ENCODE measurements at regions not wholly inside any gene's neighbourhood (a gene's known extent, or its start where the extent isn't known, plus 50 kb on each side); places are given as distances from the start of the nearest gene placed in this dataset.
A peak's percentile ranks its signal among the peaks of the same experiment; 100 is the strongest.
"Not testable (repeated sequence)": the region's sequence is repeated elsewhere in the genome, so short reads cannot be mapped to it uniquely, and the experiment has no call there.

GRCh38 chr7:91455411-91455810 lies 191.2 kb downstream of the FZD1 start:
- H3K27ac ChIP-seq (ENCODE audit: low read depth, low read length) = no peak overlapping the region
- no peak overlapping the region for H2AFZ ChIP-seq (ENCODE audit: low read length, unreplicated experiment)
- no peaks in the 10 kb centered on the region for H3K27me3 ChIP-seq (ENCODE audit: insufficient read depth, low read length)
- H3K4me1 ChIP-seq (ENCODE audit: control insufficient read depth, insufficient read depth, low read length, unreplicated experiment) = no peaks in the 10 kb centered on the region
- H3K4me3 ChIP-seq (ENCODE audit: low read depth, low read length) = no peak overlapping the region
- H3K36me3 ChIP-seq (ENCODE audit: insufficient read depth, low read length) = no peaks in the 10 kb centered on the region
- H3K79me2 ChIP-seq (ENCODE audit: control insufficient read depth, insufficient read depth, low read length, unreplicated experiment) = no peaks in the 10 kb centered on the region

- Histone ChIP-seq H3K27ac (ENCODE audit: low read depth, low read length) (no peak overlapping the region), H3K36me3 (ENCODE audit: insufficient read depth, low read length) (no peaks in the 10 kb centered on the region), H3K27me3 (ENCODE audit: insufficient read depth, low read length) (no peaks in the 10 kb centered on the region), H2AFZ (ENCODE audit: low read length, unreplicated experiment) (no peak overlapping the region), H3K4me1 (ENCODE audit: control insufficient read depth, insufficient read depth, low read length, unreplicated experiment) (no peaks in the 10 kb centered on the region), H3K79me2 (ENCODE audit: control insufficient read depth, insufficient read depth, low read length, unreplicated experiment) (no peaks in the 10 kb centered on the region), H3K4me3 (ENCODE audit: low read depth, low read length) (no peak overlapping the region)
These were observed 193.0 kb downstream of the FZD1 start for GRCh38 chr7:91457208-91457607.

DNA sequence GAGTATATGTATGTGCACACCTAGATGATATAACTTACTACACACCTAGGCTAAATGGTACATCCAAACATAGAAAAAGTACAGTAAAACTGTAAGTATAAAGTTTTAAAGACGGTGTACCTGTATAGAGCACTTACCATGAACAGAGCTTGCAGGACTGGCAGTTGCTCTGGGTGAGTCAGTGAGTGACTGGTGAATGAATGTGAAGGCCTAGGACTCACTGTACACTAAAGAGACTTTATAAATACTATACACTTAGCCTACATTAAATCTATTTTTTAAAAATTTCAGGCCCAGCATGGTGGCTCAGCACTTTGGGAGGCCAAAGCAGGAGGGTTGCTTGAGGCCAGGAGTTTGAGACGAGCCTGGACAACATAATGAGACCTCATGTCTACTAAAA lies 195.3 kb downstream of the FZD1 start:
- H3K4me1 ChIP-seq (ENCODE audit: control insufficient read depth, insufficient read depth, low read length, unreplicated experiment) = no peaks in the 10 kb centered on the region
- no peaks in the 10 kb centered on the region for H3K36me3 ChIP-seq (ENCODE audit: insufficient read depth, low read length)
- H2AFZ ChIP-seq (ENCODE audit: low read length, unreplicated experiment) = no peak overlapping the region
- H3K27ac ChIP-seq (ENCODE audit: low read depth, low read length) = no peak overlapping the region
- H3K4me3 ChIP-seq (ENCODE audit: low read depth, low read length) = no peak overlapping the region
- no peaks in the 10 kb centered on the region for H3K79me2 ChIP-seq (ENCODE audit: control insufficient read depth, insufficient read depth, low read length, unreplicated experiment)
- no peaks in the 10 kb centered on the region for H3K27me3 ChIP-seq (ENCODE audit: insufficient read depth, low read length)

GRCh38 chr7:91462316-91462715 lies 198.1 kb downstream of the FZD1 start:
- H3K27me3 ChIP-seq (ENCODE audit: insufficient read depth, low read length) = no peaks in the 10 kb centered on the region
- no peak overlapping the region for H2AFZ ChIP-seq (ENCODE audit: low read length, unreplicated experiment)
- H3K4me1 ChIP-seq (ENCODE audit: control insufficient read depth, insufficient read depth, low read length, unreplicated experiment) = peaks cover 17% of the 10 kb centered on the region
- H3K27ac ChIP-seq (ENCODE audit: low read depth, low read length) = no peak overlapping the region
- H3K4me3 ChIP-seq (ENCODE audit: low read depth, low read length) = no peak overlapping the region
- H3K36me3 ChIP-seq (ENCODE audit: insufficient read depth, low read length) = no peaks in the 10 kb centered on the region
- H3K79me2 ChIP-seq (ENCODE audit: control insufficient read depth, insufficient read depth, low read length, unreplicated experiment) = no peaks in the 10 kb centered on the region

DNA sequence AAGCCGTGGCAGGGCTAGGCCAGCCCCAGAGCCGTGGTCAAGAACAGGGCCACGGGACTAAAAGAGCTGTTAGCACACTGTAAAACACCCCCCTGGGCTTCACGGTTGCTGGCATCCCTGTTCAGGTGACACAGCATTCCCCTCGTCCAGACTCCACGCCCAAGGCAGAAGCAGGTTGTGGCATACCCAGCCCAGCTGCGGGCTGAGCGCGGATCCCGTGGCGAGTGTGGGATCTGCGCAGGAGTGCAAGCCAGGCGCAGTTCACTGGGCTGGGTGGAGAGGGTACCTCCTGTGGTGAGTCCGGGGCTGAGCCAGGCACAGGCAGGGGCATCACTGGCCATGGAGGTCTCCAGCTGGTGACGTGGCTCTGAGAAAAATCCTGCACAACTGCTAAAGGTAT lies 199.1 kb downstream of the FZD1 start:
- no peaks in the 10 kb centered on the region for H3K36me3 ChIP-seq (ENCODE audit: insufficient read depth, low read length)
- H3K27me3 ChIP-seq (ENCODE audit: insufficient read depth, low read length) = no peaks in the 10 kb centered on the region
- no peak overlapping the region for H2AFZ ChIP-seq (ENCODE audit: low read length, unreplicated experiment)
- no peak overlapping the region for H3K4me3 ChIP-seq (ENCODE audit: low read depth, low read length)
- H3K79me2 ChIP-seq (ENCODE audit: control insufficient read depth, insufficient read depth, low read length, unreplicated experiment) = no peaks in the 10 kb centered on the region
- H3K27ac ChIP-seq (ENCODE audit: low read depth, low read length) = no peak overlapping the region
- peaks cover 17% of the 10 kb centered on the region for H3K4me1 ChIP-seq (ENCODE audit: control insufficient read depth, insufficient read depth, low read length, unreplicated experiment)

DNA sequence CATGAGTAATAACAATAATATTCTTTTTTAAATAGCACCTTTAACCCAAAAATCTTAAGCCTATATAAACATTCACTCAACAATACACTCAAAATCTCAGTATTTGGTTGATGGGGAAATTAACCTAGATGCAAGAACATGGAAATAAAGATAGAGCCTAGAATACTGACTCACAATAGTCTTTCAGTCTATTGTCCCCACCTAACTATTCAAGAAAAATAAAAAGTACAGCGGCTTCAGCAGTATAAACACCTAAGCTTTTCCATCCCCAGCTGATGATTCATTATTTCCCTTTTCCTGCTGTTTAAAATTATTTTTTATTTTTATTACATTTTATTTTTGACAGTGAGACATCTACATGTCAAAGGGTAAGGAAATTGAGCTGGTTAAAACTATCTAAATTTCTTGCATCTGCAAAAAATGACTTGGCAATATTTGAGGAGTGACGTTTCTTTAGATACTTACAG lies 201.4 kb downstream of the FZD1 start:
- no peaks in the 10 kb centered on the region for H3K27me3 ChIP-seq (ENCODE audit: insufficient read depth, low read length)
- H2AFZ ChIP-seq (ENCODE audit: low read length, unreplicated experiment) = no peak overlapping the region
- H3K79me2 ChIP-seq (ENCODE audit: control insufficient read depth, insufficient read depth, low read length, unreplicated experiment) = no peaks in the 10 kb centered on the region
- H3K27ac ChIP-seq (ENCODE audit: low read depth, low read length) = peak overlapping the region; percentile 88
- no peak overlapping the region for H3K4me3 ChIP-seq (ENCODE audit: low read depth, low read length)
- H3K4me1 ChIP-seq (ENCODE audit: control insufficient read depth, insufficient read depth, low read length, unreplicated experiment) = peaks cover 17% of the 10 kb centered on the region
- no peaks in the 10 kb centered on the region for H3K36me3 ChIP-seq (ENCODE audit: insufficient read depth, low read length)

- Histone ChIP-seq H2AFZ (ENCODE audit: low read length, unreplicated experiment) (no peak overlapping the region), H3K79me2 (ENCODE audit: control insufficient read depth, insufficient read depth, low read length, unreplicated experiment) (no peaks in the 10 kb centered on the region), H3K4me1 (ENCODE audit: control insufficient read depth, insufficient read depth, low read length, unreplicated experiment) (peaks cover 17% of the 10 kb centered on the region), H3K27me3 (ENCODE audit: insufficient read depth, low read length) (no peaks in the 10 kb centered on the region), H3K27ac (ENCODE audit: low read depth, low read length) (no peak overlapping the region), H3K4me3 (ENCODE audit: low read depth, low read length) (no peak overlapping the region), H3K36me3 (ENCODE audit: insufficient read depth, low read length) (no peaks in the 10 kb centered on the region)
These were observed 204.0 kb downstream of the FZD1 start for GRCh38 chr7:91468256-91468655.

DNA sequence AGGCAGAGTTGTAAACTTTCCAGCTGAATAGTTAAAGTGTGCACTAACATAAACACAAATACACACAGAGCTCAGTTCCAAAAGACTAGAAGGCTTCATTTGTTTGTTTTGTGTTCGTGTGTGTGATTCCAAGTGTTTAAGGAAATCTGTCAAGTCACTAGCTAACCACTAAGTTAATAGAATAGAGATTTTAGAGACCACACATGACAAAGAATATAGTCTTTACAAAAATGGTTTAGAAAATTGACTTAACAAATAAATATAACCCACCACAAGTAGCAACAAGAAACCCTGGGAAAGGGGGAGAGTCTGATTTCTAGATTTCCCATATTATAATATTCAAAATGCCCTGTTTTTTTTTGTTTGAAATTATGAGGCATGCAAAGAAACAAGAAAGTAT lies 209.4 kb downstream of the FZD1 start:
- Histone ChIP-seq H3K4me3 (ENCODE audit: low read depth, low read length) (no peak overlapping the region), H3K4me1 (ENCODE audit: control insufficient read depth, insufficient read depth, low read length, unreplicated experiment) (no peaks in the 10 kb centered on the region), H2AFZ (ENCODE audit: low read length, unreplicated experiment) (no peak overlapping the region), H3K36me3 (ENCODE audit: insufficient read depth, low read length) (no peaks in the 10 kb centered on the region), H3K79me2 (ENCODE audit: control insufficient read depth, insufficient read depth, low read length, unreplicated experiment) (no peaks in the 10 kb centered on the region), H3K27ac (ENCODE audit: low read depth, low read length) (no peak overlapping the region), H3K27me3 (ENCODE audit: insufficient read depth, low read length) (no peaks in the 10 kb centered on the region)

- no peaks in the 10 kb centered on the region for H3K27me3 ChIP-seq (ENCODE audit: insufficient read depth, low read length)
- H2AFZ ChIP-seq (ENCODE audit: low read length, unreplicated experiment) = no peak overlapping the region
- no peak overlapping the region for H3K4me3 ChIP-seq (ENCODE audit: low read depth, low read length)
- H3K4me1 ChIP-seq (ENCODE audit: control insufficient read depth, insufficient read depth, low read length, unreplicated experiment) = no peaks in the 10 kb centered on the region
- H3K79me2 ChIP-seq (ENCODE audit: control insufficient read depth, insufficient read depth, low read length, unreplicated experiment) = no peaks in the 10 kb centered on the region
- H3K36me3 ChIP-seq (ENCODE audit: insufficient read depth, low read length) = no peaks in the 10 kb centered on the region
- no peak overlapping the region for H3K27ac ChIP-seq (ENCODE audit: low read depth, low read length)
These were observed 209.8 kb downstream of the FZD1 start for GRCh38 chr7:91474074-91474473.

GRCh38 chr7:91480470-91480869 lies 216.2 kb downstream of the FZD1 start:
- not testable (repeated sequence) for H3K27ac ChIP-seq (ENCODE audit: low read depth, low read length); H3K79me2 ChIP-seq (ENCODE audit: control insufficient read depth, insufficient read depth, low read length, unreplicated experiment); H2AFZ ChIP-seq (ENCODE audit: low read length, unreplicated experiment); H3K4me1 ChIP-seq (ENCODE audit: control insufficient read depth, insufficient read depth, low read length, unreplicated experiment); H3K4me3 ChIP-seq (ENCODE audit: low read depth, low read length); H3K27me3 ChIP-seq (ENCODE audit: insufficient read depth, low read length); H3K36me3 ChIP-seq (ENCODE audit: insufficient read depth, low read length)

DNA sequence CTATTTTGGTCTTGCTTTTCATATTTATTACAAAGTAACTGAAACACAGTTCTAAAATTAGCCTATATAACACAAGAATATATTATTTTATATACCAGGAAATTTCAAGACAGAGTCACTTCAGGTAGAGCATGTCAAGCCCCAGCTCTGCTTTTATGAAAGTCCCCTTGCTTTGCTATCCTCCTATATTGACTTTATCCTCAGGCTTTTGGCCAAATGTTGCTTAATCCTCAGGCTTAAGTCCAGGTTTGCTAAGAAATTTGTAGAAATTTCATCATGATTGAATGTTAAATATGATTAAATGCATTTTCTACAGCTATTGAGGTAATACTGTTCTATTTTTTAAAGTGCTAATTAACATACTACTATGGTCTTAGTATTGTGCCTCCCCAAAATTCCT lies 227.6 kb downstream of the FZD1 start:
- Histone ChIP-seq H3K27ac (ENCODE audit: low read depth, low read length) (no peak overlapping the region), H3K4me1 (ENCODE audit: control insufficient read depth, insufficient read depth, low read length, unreplicated experiment) (no peaks in the 10 kb centered on the region), H3K79me2 (ENCODE audit: control insufficient read depth, insufficient read depth, low read length, unreplicated experiment) (no peaks in the 10 kb centered on the region), H2AFZ (ENCODE audit: low read length, unreplicated experiment) (no peak overlapping the region), H3K27me3 (ENCODE audit: insufficient read depth, low read length) (no peaks in the 10 kb centered on the region), H3K36me3 (ENCODE audit: insufficient read depth, low read length) (no peaks in the 10 kb centered on the region), H3K4me3 (ENCODE audit: low read depth, low read length) (no peak overlapping the region)
